ENCODE measurements at regions not wholly inside any gene's neighbourhood (a gene's known extent, or its start where the extent isn't known, plus 50 kb on each side); places are given as distances from the start of the nearest gene placed in this dataset.

DNA sequence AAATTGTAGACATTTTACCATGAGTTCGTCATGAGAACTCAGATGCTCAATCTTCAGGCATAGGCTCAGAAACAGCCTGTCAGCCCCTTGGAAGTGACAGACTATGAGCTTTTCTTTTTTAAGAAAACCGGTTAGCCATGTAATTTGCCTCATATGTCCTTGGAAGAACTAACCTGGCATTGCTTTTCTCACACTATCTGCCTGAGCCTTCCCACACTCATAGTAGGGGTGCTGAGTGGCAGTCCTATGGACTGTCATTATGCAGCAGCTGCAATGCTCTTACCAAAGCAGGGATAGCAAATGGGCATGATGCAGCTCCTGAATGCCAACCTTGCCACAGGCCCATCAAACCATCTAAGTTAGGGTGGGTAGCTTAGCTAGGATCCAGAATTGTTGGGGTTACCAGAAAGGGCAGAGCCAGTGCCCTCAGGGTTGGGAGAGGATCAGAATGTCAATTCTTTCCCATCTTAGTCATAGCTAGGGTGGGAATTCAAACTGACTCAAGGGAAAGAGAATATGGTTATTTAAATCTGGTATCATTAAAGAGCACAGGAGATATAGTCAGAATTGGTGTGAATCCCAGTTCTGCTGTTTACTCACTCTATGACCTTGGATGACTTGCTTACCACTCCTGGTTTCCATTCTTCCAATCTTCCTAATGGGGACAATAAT is 230.6 kb upstream of the CPEB2 start:
- Histone ChIP-seq H3K27me3 (ENCODE audit: insufficient read depth, low read length, poor library complexity, severe bottlenecking) (no peaks in the 10 kb centered on the region), H3K4me3 (ENCODE audit: low read length) (no peak overlapping the region), H3K9me3 (ENCODE audit: low read length) (no peaks in the 10 kb centered on the region), H3K36me3 (ENCODE audit: insufficient read depth, low read length) (no peaks in the 10 kb centered on the region), H3K27ac (ENCODE audit: low read depth, low read length) (no peak overlapping the region), H3K4me1 (ENCODE audit: insufficient read depth, low read length) (no peaks in the 10 kb centered on the region)
- Mint-ChIP-seq H3K4me1 (no peaks in the 10 kb centered on the region), H3K27ac (no peak overlapping the region), H3K36me3 (peaks cover 0 to 15% (median 0%) of the 10 kb centered on the region in 3 donors), H3K27me3 (peaks cover 4 to 12% of the 10 kb centered on the region in 2 donors), H3K9me3 (peaks cover 0 to 7% (median 4%) of the 10 kb centered on the region in 5 donors), H3K4me3 (no peak overlapping the region)
- no peak for DNase-seq
- ChIA-PET CTCF (no interaction called here), POLR2A (no interaction called here)

DNA sequence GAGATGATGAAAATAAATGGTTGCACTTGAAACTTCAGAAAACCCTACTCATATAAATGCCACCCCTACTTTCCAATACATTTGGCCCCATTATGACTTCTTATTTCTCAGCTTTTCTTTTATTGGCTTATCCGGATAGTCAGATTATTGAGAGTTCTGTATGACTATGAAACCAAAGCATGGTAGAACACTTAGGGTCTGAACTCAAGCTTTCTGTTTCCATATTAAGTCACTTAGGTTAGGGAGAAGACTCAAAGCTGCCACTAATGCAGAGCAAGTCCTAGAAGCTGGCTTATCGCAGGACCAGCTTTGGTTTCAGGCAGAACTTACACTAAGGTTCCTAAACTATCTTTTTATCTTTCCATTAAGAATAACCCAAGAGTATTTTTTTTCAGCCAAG is 229.9 kb upstream of the CPEB2 start:
- ChIA-PET CTCF (no interaction called here), POLR2A (no interaction called here)
- Histone ChIP-seq H3K36me3 (ENCODE audit: insufficient read depth, low read length) (no peaks in the 10 kb centered on the region), H3K9me3 (ENCODE audit: low read length) (no peaks in the 10 kb centered on the region), H3K27me3 (ENCODE audit: insufficient read depth, low read length, poor library complexity, severe bottlenecking) (no peaks in the 10 kb centered on the region), H3K4me1 (ENCODE audit: insufficient read depth, low read length) (no peaks in the 10 kb centered on the region), H3K27ac (ENCODE audit: low read depth, low read length) (no peak overlapping the region), H3K4me3 (ENCODE audit: low read length) (no peak overlapping the region)
- peaks cover 0 to 22% (median 0%) of the 10 kb centered on the region in 3 donors for H3K36me3 Mint-ChIP-seq
- H3K4me1 Mint-ChIP-seq: no peaks in the 10 kb centered on the region
- H3K4me3 Mint-ChIP-seq: no peak overlapping the region
- peaks cover 0 to 9% (median 5%) of the 10 kb centered on the region in 5 donors for H3K9me3 Mint-ChIP-seq
- peaks cover 4 to 12% of the 10 kb centered on the region in 2 donors for H3K27me3 Mint-ChIP-seq
- no peak overlapping the region for H3K27ac Mint-ChIP-seq
- no peak for DNase-seq

DNA sequence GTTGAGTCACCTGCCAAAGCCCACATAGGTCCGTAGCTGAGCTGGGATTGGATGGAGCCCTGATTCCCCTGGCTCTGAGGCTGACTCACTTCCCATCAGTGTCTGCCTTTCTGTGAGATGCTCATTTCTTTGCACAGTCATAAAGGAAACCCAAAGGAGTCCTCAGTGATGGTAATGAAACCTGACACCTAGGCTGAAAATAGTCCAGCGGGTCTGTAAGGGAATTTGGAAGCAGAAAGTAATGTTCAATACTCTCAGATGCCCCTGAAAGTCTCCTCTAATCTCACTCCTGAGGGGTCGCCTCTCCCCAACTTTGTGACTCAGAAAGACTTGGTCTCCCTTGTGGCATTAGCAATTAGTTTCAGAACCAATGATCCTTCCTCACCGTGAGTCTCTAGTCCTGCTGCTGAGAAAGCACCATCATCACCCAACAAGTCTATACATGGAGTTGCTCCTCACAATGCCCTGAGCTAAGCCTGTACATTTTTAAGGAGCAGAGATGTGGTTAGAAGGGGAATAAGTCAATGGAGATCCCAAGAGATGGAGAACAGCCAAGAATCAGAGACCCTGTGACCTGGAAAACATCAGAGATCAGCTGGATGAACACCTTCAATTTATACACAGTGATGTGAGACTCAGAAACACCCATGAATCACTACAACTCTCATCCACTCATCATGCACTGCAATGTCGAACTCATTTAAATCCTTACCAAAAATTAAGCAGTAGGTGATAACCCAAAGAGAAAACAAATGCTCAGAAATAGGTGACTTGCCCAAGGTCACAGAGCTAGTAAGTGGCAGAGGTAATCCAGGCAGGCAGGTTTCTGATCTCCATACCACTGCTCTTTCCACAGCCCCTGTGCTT is 219.0 kb upstream of the CPEB2 start:
- Mint-ChIP-seq H3K27me3 (no peaks in the 10 kb centered on the region), H3K9me3 (peaks cover 0 to 13% (median 8%) of the 10 kb centered on the region in 5 donors), H3K4me1 (no peaks in the 10 kb centered on the region), H3K27ac (no peak overlapping the region), H3K4me3 (no peak overlapping the region), H3K36me3 (peaks cover 0 to 3% (median 0%) of the 10 kb centered on the region in 3 donors)
- CTCF ChIA-PET: no interaction called here
- Histone ChIP-seq H3K4me1 (ENCODE audit: insufficient read depth, low read length) (no peaks in the 10 kb centered on the region), H3K27ac (ENCODE audit: low read depth, low read length) (no peak overlapping the region), H3K27me3 (ENCODE audit: insufficient read depth, low read length, poor library complexity, severe bottlenecking) (no peaks in the 10 kb centered on the region), H3K4me3 (ENCODE audit: low read length) (no peak overlapping the region), H3K9me3 (ENCODE audit: low read length) (no peaks in the 10 kb centered on the region), H3K36me3 (ENCODE audit: insufficient read depth, low read length) (no peaks in the 10 kb centered on the region)
- DNase-seq: no peak
- POLR2A ChIA-PET: no interaction called here

DNA sequence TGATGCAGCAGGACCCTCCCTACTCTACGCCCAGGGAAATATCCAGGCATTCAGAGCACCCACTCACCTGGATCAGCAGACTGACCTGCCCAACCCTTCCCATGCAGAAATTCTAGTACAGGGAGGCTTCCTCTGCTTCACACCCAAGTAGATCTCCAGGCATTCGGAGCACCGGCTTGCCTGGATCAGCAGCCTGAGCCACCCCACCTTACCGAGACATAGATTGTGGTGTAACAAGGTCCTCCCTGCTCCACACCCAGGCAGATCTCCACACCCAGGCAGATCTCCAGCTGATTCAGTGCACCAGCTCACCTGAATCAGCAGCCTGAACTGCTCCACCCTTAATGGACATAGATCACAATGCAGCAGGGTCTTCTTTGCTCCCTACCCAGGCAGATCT is 215.1 kb upstream of the CPEB2 start:
- peaks cover 0 to 8% (median 0%) of the 10 kb centered on the region in 3 donors for H3K36me3 Mint-ChIP-seq
- H3K27me3 Mint-ChIP-seq: peaks cover 0 to 4% of the 10 kb centered on the region in 2 donors
- no peaks in the 10 kb centered on the region for H3K27me3 ChIP-seq (ENCODE audit: insufficient read depth, low read length, poor library complexity, severe bottlenecking)
- no peaks in the 10 kb centered on the region for H3K9me3 ChIP-seq (ENCODE audit: low read length)
- peaks cover 0 to 29% (median 23%) of the 10 kb centered on the region in 5 donors for H3K9me3 Mint-ChIP-seq
- no peaks in the 10 kb centered on the region for H3K36me3 ChIP-seq (ENCODE audit: insufficient read depth, low read length)
- H3K27ac Mint-ChIP-seq: no peak overlapping the region
- H3K27ac ChIP-seq (ENCODE audit: low read depth, low read length): no peak overlapping the region
- POLR2A ChIA-PET: no interaction called here
- no peak for DNase-seq
- H3K4me3 Mint-ChIP-seq: no peak overlapping the region
- no peaks in the 10 kb centered on the region for H3K4me1 Mint-ChIP-seq
- H3K4me3 ChIP-seq (ENCODE audit: low read length): no peak overlapping the region
- H3K4me1 ChIP-seq (ENCODE audit: insufficient read depth, low read length): no peaks in the 10 kb centered on the region
- CTCF ChIA-PET: no interaction called here

GRCh38 chr4:14787894-14788293 is 214.4 kb upstream of the CPEB2 start:
- H3K27me3 ChIP-seq (ENCODE audit: insufficient read depth, low read length, poor library complexity, severe bottlenecking): no peaks in the 10 kb centered on the region
- H3K9me3 Mint-ChIP-seq: peaks cover 0 to 29% (median 23%) of the 10 kb centered on the region in 5 donors
- POLR2A ChIA-PET: no interaction called here
- no peak for DNase-seq
- peak overlapping the region in 1 of 8 donors; percentile 46 for H3K27ac Mint-ChIP-seq
- peaks cover 0 to 8% (median 0%) of the 10 kb centered on the region in 3 donors for H3K36me3 Mint-ChIP-seq
- no peaks in the 10 kb centered on the region for H3K4me1 ChIP-seq (ENCODE audit: insufficient read depth, low read length)
- H3K36me3 ChIP-seq (ENCODE audit: insufficient read depth, low read length): no peaks in the 10 kb centered on the region
- CTCF ChIA-PET: no interaction called here
- H3K27me3 Mint-ChIP-seq: peaks cover 0 to 4% of the 10 kb centered on the region in 2 donors
- H3K4me3 ChIP-seq (ENCODE audit: low read length): no peak overlapping the region
- H3K4me3 Mint-ChIP-seq: no peak overlapping the region
- H3K9me3 ChIP-seq (ENCODE audit: low read length): no peaks in the 10 kb centered on the region
- H3K4me1 Mint-ChIP-seq: no peaks in the 10 kb centered on the region
- H3K27ac ChIP-seq (ENCODE audit: low read depth, low read length): no peak overlapping the region

GRCh38 chr4:14790494-14790893 is 211.8 kb upstream of the CPEB2 start:
- ChIA-PET POLR2A (no interaction called here), CTCF (no interaction called here)
- H3K27ac Mint-ChIP-seq: no peak overlapping the region

DNA sequence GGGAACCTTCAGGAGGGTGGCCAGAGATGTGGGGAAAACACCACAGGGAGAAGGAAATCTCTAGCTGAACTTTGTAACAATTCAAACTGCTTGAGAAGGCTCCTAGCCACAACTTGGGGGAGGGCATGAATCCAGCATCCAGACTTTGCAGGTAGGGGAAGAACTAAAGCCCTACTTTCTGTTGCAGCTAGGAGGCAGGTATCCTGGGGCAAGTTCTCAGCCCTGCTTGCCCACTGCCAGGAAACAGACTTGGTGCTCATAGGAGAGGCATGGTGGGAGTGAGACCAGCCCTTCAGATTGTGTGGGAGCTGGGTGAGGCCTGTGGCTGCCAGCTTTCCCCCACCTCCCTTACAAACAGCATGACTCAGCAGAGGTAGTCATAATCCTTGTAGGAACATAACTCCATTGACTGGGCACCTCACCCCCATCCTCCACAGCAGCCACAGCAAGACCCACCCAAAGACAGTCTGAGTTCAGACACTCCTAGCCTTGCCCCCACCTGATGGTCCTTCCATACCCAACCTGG is 209.5 kb upstream of the CPEB2 start:
- H3K27me3 ChIP-seq (ENCODE audit: insufficient read depth, low read length, poor library complexity, severe bottlenecking): no peaks in the 10 kb centered on the region
- Mint-ChIP-seq H3K27ac (no peak overlapping the region), H3K4me3 (no peak overlapping the region), H3K36me3 (peaks cover 0 to 36% (median 0%) of the 10 kb centered on the region in 3 donors), H3K27me3 (peaks cover 0 to 4% of the 10 kb centered on the region in 2 donors), H3K9me3 (peaks cover 14 to 50% (median 32%) of the 10 kb centered on the region in 5 donors), H3K4me1 (no peaks in the 10 kb centered on the region)
- no peak overlapping the region for H3K27ac ChIP-seq (ENCODE audit: low read depth, low read length)
- H3K9me3 ChIP-seq (ENCODE audit: low read length): no peaks in the 10 kb centered on the region
- H3K4me1 ChIP-seq (ENCODE audit: insufficient read depth, low read length): no peaks in the 10 kb centered on the region
- no peak overlapping the region for H3K4me3 ChIP-seq (ENCODE audit: low read length)
- CTCF ChIA-PET: interaction anchor here (1.1 kb wide), 1 partner anchor 15 kb away, joined by 3 read pairs; no protein-coding TSS in a partner anchor
- DNase-seq: no peak
- H3K36me3 ChIP-seq (ENCODE audit: insufficient read depth, low read length): no peaks in the 10 kb centered on the region
- POLR2A ChIA-PET: no interaction called here

More at GRCh38 chr4:14790494-14790893, 211.8 kb upstream of the CPEB2 start:
- Histone ChIP-seq H3K36me3 (ENCODE audit: insufficient read depth, low read length) (no peaks in the 10 kb centered on the region), H3K27ac (ENCODE audit: low read depth, low read length) (no peak overlapping the region), H3K27me3 (ENCODE audit: insufficient read depth, low read length, poor library complexity, severe bottlenecking) (no peaks in the 10 kb centered on the region), H3K4me3 (ENCODE audit: low read length) (no peak overlapping the region), H3K4me1 (ENCODE audit: insufficient read depth, low read length) (no peaks in the 10 kb centered on the region), H3K9me3 (ENCODE audit: low read length) (no peaks in the 10 kb centered on the region)
- H3K4me1 Mint-ChIP-seq: no peaks in the 10 kb centered on the region
- H3K4me3 Mint-ChIP-seq: no peak overlapping the region
- no peak for DNase-seq
- peaks cover 0 to 4% of the 10 kb centered on the region in 2 donors for H3K27me3 Mint-ChIP-seq
- peaks cover 11 to 44% (median 30%) of the 10 kb centered on the region in 5 donors for H3K9me3 Mint-ChIP-seq
- H3K36me3 Mint-ChIP-seq: peaks cover 0 to 24% (median 0%) of the 10 kb centered on the region in 3 donors

DNA sequence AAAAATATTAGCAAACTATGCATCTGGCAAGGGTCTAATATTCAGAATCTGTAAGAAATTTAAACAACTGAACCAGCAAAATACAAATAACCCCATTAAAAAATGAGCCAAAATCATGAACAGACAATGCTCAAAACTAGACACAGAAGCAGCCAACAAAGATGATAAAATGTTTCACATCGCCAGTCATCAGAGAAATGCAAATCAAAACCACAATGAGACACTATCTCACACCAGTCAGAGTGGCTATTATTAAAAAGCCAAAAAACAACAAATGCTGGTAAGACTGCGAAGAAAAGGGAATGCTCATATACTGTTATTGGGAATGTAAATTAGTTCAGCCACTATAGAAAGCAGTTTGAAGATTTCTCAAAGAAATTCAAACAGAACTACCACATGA is 201.3 kb upstream of the CPEB2 start:
- CTCF ChIA-PET: no interaction called here
- H3K36me3 Mint-ChIP-seq: peaks cover 0 to 23% (median 0%) of the 10 kb centered on the region in 3 donors

More for the DNA sequence above, 201.3 kb upstream of the CPEB2 start:
- no peak overlapping the region for H3K4me3 Mint-ChIP-seq
- POLR2A ChIA-PET: no interaction called here
- H3K27ac Mint-ChIP-seq: no peak overlapping the region
- peaks cover 3% of the 10 kb centered on the region in 2 donors for H3K27me3 Mint-ChIP-seq
- no peaks in the 10 kb centered on the region for H3K9me3 ChIP-seq (ENCODE audit: low read length)
- no peaks in the 10 kb centered on the region for H3K4me1 ChIP-seq (ENCODE audit: insufficient read depth, low read length)
- no peaks in the 10 kb centered on the region for H3K27me3 ChIP-seq (ENCODE audit: insufficient read depth, low read length, poor library complexity, severe bottlenecking)
- peaks cover 3 to 29% (median 13%) of the 10 kb centered on the region in 5 donors for H3K9me3 Mint-ChIP-seq
- no peak for DNase-seq
- H3K36me3 ChIP-seq (ENCODE audit: insufficient read depth, low read length): no peaks in the 10 kb centered on the region
- no peak overlapping the region for H3K4me3 ChIP-seq (ENCODE audit: low read length)
- no peaks in the 10 kb centered on the region for H3K4me1 Mint-ChIP-seq
- no peak overlapping the region for H3K27ac ChIP-seq (ENCODE audit: low read depth, low read length)

Measured in CD8-positive, alpha-beta memory T cell (primary cell).